ENCODE measurements at regions not wholly inside any gene's neighbourhood (a gene's known extent, or its start where the extent isn't known, plus 50 kb on each side); places are given as distances from the start of the nearest gene placed in this dataset.
"Not testable (repeated sequence)": the region's sequence is repeated elsewhere in the genome, so short reads cannot be mapped to it uniquely, and the experiment has no call there.

GRCh38 chr6:106808758-106809157, 165.8 kb downstream of the CD24 start:
- H3K4me3 ChIP-seq (ENCODE audit: low read length in 2 of 2): no peak overlapping the region
- no peak for DNase-seq (ENCODE audit: low read depth in 6 of 9, low spot score in 9 of 9)
- H3K9me3 ChIP-seq (ENCODE audit: control insufficient read depth in 2 of 2, insufficient read depth in 1 of 2, low read length in 1 of 2): peaks cover 2 to 17% of the 10 kb centered on the region in 2 donors
- H3K4me1 ChIP-seq (ENCODE audit: control insufficient read depth in 2 of 2, insufficient read depth in 2 of 2, low read length in 2 of 2): no peaks in the 10 kb centered on the region
- H3K36me3 ChIP-seq (ENCODE audit: control insufficient read depth in 2 of 2, insufficient read depth in 2 of 2, low read length in 1 of 2): no peaks in the 10 kb centered on the region
- H3K27ac ChIP-seq (ENCODE audit: low read depth in 1 of 2, low read length in 1 of 2): no peak overlapping the region
- H3K27me3 ChIP-seq (ENCODE audit: control insufficient read depth in 2 of 2, insufficient read depth in 1 of 2, low read length in 1 of 2): no peaks in the 10 kb centered on the region

GRCh38 chr6:106807947-106808611, 166.4 kb downstream of the CD24 start:
- no peaks in the 10 kb centered on the region for H3K4me1 ChIP-seq (ENCODE audit: control insufficient read depth in 2 of 2, insufficient read depth in 2 of 2, low read length in 2 of 2)
- H3K36me3 ChIP-seq (ENCODE audit: control insufficient read depth in 2 of 2, insufficient read depth in 2 of 2, low read length in 1 of 2): no peaks in the 10 kb centered on the region
- no peaks in the 10 kb centered on the region for H3K27me3 ChIP-seq (ENCODE audit: control insufficient read depth in 2 of 2, insufficient read depth in 1 of 2, low read length in 1 of 2)
- DNase-seq (ENCODE audit: low read depth in 6 of 9, low spot score in 9 of 9): no peak
- no peak overlapping the region for H3K4me3 ChIP-seq (ENCODE audit: low read length in 2 of 2)
- peaks cover 2 to 17% of the 10 kb centered on the region in 2 donors for H3K9me3 ChIP-seq (ENCODE audit: control insufficient read depth in 2 of 2, insufficient read depth in 1 of 2, low read length in 1 of 2)
- no peak overlapping the region for H3K27ac ChIP-seq (ENCODE audit: low read depth in 1 of 2, low read length in 1 of 2)
- WGBS: 95% methylated on average over 5 of the region's 5 CpGs

DNA sequence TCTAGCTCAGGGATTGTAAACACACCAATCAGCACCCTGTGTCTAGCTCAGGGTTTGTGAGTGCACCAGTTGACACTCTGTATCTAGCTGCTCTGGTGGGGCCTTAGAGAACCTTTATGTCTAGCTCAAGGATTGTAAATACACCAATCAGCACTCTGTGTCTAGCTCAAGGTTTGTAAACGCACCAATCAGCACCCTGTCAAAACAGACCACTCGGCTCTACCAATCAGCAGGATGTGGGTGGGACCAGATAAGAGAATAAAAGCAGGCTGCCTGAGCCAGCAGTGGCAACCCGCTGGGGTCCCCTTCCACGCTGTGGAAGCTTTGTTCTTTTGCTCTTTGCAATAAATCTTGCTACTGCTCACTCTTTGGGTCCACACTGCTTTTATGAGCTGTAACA, 168.3 kb downstream of the CD24 start:
- not testable (repeated sequence) for H3K27me3 ChIP-seq (ENCODE audit: control insufficient read depth in 2 of 2, insufficient read depth in 1 of 2, low read length in 1 of 2); H3K27ac ChIP-seq (ENCODE audit: low read depth in 1 of 2, low read length in 1 of 2); H3K36me3 ChIP-seq (ENCODE audit: control insufficient read depth in 2 of 2, insufficient read depth in 2 of 2, low read length in 1 of 2); H3K4me1 ChIP-seq (ENCODE audit: control insufficient read depth in 2 of 2, insufficient read depth in 2 of 2, low read length in 2 of 2); H3K4me3 ChIP-seq (ENCODE audit: low read length in 2 of 2); DNase-seq (ENCODE audit: low read depth in 6 of 9, low spot score in 9 of 9)
- WGBS: 92% methylated on average over 4 of the region's 4 CpGs
- peaks cover 2 to 17% of the 10 kb centered on the region in 2 donors for H3K9me3 ChIP-seq (ENCODE audit: control insufficient read depth in 2 of 2, insufficient read depth in 1 of 2, low read length in 1 of 2)

DNA sequence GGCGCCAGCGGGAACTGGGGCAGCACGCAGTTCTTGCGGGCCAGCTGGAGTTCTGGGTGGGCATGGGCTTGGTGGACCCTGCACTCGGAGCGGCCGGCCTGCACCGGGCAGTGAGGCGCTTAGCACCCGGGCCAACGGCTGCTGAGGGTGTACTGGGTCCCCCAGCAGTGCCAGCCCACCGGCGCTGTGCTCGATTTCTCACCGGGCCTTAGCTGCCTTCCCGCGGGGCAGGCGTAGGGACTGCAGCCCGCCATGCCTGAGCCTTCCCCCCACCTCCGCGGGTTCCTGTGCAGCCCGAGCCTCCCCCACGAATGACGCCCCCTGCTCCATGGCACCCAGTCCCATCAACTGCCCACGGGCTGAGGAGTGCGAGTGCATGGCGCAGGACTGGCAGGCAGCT, 168.8 kb downstream of the CD24 start:
- H3K4me3 ChIP-seq (ENCODE audit: low read length in 2 of 2): no peak overlapping the region

DNA sequence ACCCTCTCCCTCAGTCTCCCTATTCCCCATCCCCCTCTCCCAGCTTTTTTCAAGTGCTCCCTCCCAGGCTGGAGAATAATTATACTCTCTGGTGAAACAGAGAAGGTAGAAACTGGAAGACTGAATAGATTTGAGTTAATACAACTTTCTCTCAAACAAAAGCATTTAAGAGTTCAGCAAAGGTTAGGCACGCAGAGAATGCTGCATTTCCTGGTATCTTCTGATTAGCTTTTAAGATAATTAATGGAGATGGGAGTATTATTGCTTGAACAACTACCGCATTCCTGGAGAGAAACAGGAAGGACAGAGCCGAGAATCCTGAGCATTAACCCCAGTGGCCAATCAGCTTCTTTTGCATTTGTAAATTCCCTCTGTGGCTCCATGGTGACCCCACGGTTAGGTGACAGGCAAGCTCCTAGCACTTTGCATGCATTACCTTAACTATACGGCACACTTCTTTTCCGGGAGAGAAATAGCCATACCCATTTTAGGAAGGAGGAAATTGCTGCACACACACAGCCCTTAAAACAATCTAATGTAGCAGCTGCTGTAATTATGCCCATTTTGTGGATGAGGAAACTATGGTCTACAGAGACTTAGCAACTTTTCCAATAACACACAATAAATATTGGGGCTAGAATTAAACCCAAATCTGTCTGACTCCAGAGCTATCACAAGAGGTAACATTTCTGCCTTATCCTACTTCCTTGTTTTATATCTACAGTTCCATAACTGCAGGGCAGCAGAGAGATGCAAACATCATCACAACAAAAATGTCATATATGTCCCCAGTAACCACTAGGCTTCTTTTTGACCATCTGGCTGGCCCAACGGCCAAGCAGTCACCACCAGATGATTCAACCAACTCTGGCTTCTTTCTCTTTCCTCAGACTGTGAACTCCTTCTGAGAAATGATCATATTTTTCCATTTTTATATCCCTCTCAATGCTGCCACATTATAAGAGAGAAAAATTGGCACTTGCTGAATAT, 169.9 kb downstream of the CD24 start:
- Histone ChIP-seq H3K4me1 (ENCODE audit: control insufficient read depth in 2 of 2, insufficient read depth in 2 of 2, low read length in 2 of 2) (no peaks in the 10 kb centered on the region), H3K27me3 (ENCODE audit: control insufficient read depth in 2 of 2, insufficient read depth in 1 of 2, low read length in 1 of 2) (no peaks in the 10 kb centered on the region), H3K9me3 (ENCODE audit: control insufficient read depth in 2 of 2, insufficient read depth in 1 of 2, low read length in 1 of 2) (peaks cover 2 to 17% of the 10 kb centered on the region in 2 donors), H3K27ac (ENCODE audit: low read depth in 1 of 2, low read length in 1 of 2) (no peak overlapping the region), H3K36me3 (ENCODE audit: control insufficient read depth in 2 of 2, insufficient read depth in 2 of 2, low read length in 1 of 2) (no peaks in the 10 kb centered on the region), H3K4me3 (ENCODE audit: low read length in 2 of 2) (no peak overlapping the region)
- 62% methylated on average over 7 of the region's 7 CpGs for WGBS
- DNase-seq (ENCODE audit: low read depth in 6 of 9, low spot score in 9 of 9): no peak

More for the DNA sequence above, 168.8 kb downstream of the CD24 start:
- Histone ChIP-seq H3K27me3 (ENCODE audit: control insufficient read depth in 2 of 2, insufficient read depth in 1 of 2, low read length in 1 of 2) (no peaks in the 10 kb centered on the region), H3K27ac (ENCODE audit: low read depth in 1 of 2, low read length in 1 of 2) (no peak overlapping the region), H3K4me1 (ENCODE audit: control insufficient read depth in 2 of 2, insufficient read depth in 2 of 2, low read length in 2 of 2) (no peaks in the 10 kb centered on the region), H3K9me3 (ENCODE audit: control insufficient read depth in 2 of 2, insufficient read depth in 1 of 2, low read length in 1 of 2) (peaks cover 2 to 17% of the 10 kb centered on the region in 2 donors), H3K36me3 (ENCODE audit: control insufficient read depth in 2 of 2, insufficient read depth in 2 of 2, low read length in 1 of 2) (no peaks in the 10 kb centered on the region)
- no peak for DNase-seq (ENCODE audit: low read depth in 6 of 9, low spot score in 9 of 9)
- 95% methylated on average over 27 of the region's 27 CpGs for WGBS

DNA sequence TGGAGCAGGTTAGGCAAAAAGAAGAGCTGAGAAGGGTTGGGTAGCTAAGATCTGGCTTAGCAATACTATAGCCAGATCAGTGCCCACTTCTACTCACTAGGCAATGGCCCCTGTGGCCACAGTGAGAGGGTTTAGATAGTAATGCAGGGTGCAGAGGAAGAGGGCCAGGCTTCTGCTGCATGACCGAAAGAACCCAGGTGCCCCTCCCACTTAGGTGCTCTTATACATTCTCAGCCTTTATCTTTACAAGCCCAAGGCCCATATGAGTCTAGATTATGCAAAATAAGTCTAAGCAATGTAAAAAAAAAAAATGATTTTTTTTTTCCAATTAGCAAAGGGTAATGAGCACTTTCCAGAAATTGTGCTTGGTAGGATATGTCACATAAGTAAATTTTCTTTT, 171.3 kb downstream of the CD24 start:
- Histone ChIP-seq H3K27me3 (ENCODE audit: control insufficient read depth in 2 of 2, insufficient read depth in 1 of 2, low read length in 1 of 2) (no peaks in the 10 kb centered on the region), H3K27ac (ENCODE audit: low read depth in 1 of 2, low read length in 1 of 2) (no peak overlapping the region), H3K4me1 (ENCODE audit: control insufficient read depth in 2 of 2, insufficient read depth in 2 of 2, low read length in 2 of 2) (peaks cover 0 to 4% of the 10 kb centered on the region in 2 donors), H3K9me3 (ENCODE audit: control insufficient read depth in 2 of 2, insufficient read depth in 1 of 2, low read length in 1 of 2) (peaks cover 2 to 7% of the 10 kb centered on the region in 2 donors), H3K36me3 (ENCODE audit: control insufficient read depth in 2 of 2, insufficient read depth in 2 of 2, low read length in 1 of 2) (no peaks in the 10 kb centered on the region), H3K4me3 (ENCODE audit: low read length in 2 of 2) (no peak overlapping the region)
- no peak for DNase-seq (ENCODE audit: low read depth in 6 of 9, low spot score in 9 of 9)
- 95% methylated on average over 1 of the region's 1 CpG for WGBS

DNA sequence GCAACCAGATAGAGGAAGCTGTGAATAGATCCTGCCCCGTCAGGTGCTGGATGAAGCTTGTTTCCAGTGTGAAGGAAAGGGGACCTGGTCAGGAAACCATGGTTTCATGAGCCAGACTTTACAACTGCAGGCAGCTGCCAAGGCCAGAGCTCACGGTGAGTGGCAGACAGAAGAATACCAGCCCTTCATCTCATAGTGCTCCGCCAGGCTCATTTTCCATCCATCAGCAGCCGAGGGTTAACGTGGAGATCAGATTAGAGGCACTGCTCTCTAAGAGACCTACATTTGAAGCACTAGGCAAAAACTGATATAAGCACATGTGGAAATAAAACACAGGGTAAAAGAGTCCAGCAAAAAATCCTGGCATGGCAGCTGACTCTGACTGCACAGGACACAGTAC, 172.4 kb downstream of the CD24 start:
- H3K9me3 ChIP-seq (ENCODE audit: control insufficient read depth in 2 of 2, insufficient read depth in 1 of 2, low read length in 1 of 2): no peaks in the 10 kb centered on the region
- WGBS: 87% methylated on average over 5 of the region's 5 CpGs
- DNase-seq (ENCODE audit: low read depth in 6 of 9, low spot score in 9 of 9): no peak
- no peaks in the 10 kb centered on the region for H3K36me3 ChIP-seq (ENCODE audit: control insufficient read depth in 2 of 2, insufficient read depth in 2 of 2, low read length in 1 of 2)
- no peak overlapping the region for H3K27ac ChIP-seq (ENCODE audit: low read depth in 1 of 2, low read length in 1 of 2)
- H3K4me3 ChIP-seq (ENCODE audit: low read length in 2 of 2): no peak overlapping the region
- peaks cover 0 to 4% of the 10 kb centered on the region in 2 donors for H3K4me1 ChIP-seq (ENCODE audit: control insufficient read depth in 2 of 2, insufficient read depth in 2 of 2, low read length in 2 of 2)
- H3K27me3 ChIP-seq (ENCODE audit: control insufficient read depth in 2 of 2, insufficient read depth in 1 of 2, low read length in 1 of 2): no peaks in the 10 kb centered on the region

DNA sequence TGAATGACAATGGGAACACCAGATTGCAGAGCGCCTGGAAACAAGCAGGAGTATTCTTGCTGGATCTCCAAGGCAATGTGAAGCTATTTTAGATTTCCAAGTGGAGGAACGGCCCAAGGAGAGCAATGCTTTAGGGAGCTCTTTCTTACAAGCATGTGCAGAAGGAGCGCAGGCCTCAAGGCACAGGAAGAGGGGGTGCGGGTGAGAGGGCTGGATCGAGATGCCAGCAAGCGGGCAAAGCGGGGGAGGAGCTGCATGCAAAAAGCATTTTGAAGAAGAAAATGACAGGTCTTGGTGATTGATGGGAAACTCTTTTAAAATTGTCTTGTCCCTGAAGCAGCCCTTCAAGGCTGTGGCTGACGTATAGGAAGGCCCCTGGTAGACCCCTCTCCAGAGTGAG, 171.9 kb downstream of the QRSL1 start:
- no peak for DNase-seq (ENCODE audit: low read depth in 6 of 9, low spot score in 9 of 9)
- H3K9me3 ChIP-seq (ENCODE audit: control insufficient read depth in 2 of 2, insufficient read depth in 1 of 2, low read length in 1 of 2): no peaks in the 10 kb centered on the region
- no peaks in the 10 kb centered on the region for H3K36me3 ChIP-seq (ENCODE audit: control insufficient read depth in 2 of 2, insufficient read depth in 2 of 2, low read length in 1 of 2)
- no peak overlapping the region for H3K4me3 ChIP-seq (ENCODE audit: low read length in 2 of 2)
- H3K27ac ChIP-seq (ENCODE audit: low read depth in 1 of 2, low read length in 1 of 2): no peak overlapping the region
- 95% methylated on average over 8 of the region's 8 CpGs for WGBS
- no peaks in the 10 kb centered on the region for H3K27me3 ChIP-seq (ENCODE audit: control insufficient read depth in 2 of 2, insufficient read depth in 1 of 2, low read length in 1 of 2)
- peaks cover 0 to 4% of the 10 kb centered on the region in 2 donors for H3K4me1 ChIP-seq (ENCODE audit: control insufficient read depth in 2 of 2, insufficient read depth in 2 of 2, low read length in 2 of 2)

GRCh38 chr6:106800379-106800778, 171.0 kb downstream of the QRSL1 start:
- Histone ChIP-seq H3K4me1 (ENCODE audit: control insufficient read depth in 2 of 2, insufficient read depth in 2 of 2, low read length in 2 of 2) (peaks cover 0 to 4% of the 10 kb centered on the region in 2 donors), H3K9me3 (ENCODE audit: control insufficient read depth in 2 of 2, insufficient read depth in 1 of 2, low read length in 1 of 2) (no peaks in the 10 kb centered on the region), H3K27ac (ENCODE audit: low read depth in 1 of 2, low read length in 1 of 2) (no peak overlapping the region), H3K27me3 (ENCODE audit: control insufficient read depth in 2 of 2, insufficient read depth in 1 of 2, low read length in 1 of 2) (peaks cover 0 to 6% of the 10 kb centered on the region in 2 donors), H3K36me3 (ENCODE audit: control insufficient read depth in 2 of 2, insufficient read depth in 2 of 2, low read length in 1 of 2) (no peaks in the 10 kb centered on the region), H3K4me3 (ENCODE audit: low read length in 2 of 2) (no peak overlapping the region)
- no peak for DNase-seq (ENCODE audit: low read depth in 6 of 9, low spot score in 9 of 9)
- WGBS: 89% methylated on average over 5 of the region's 5 CpGs

Data from thymus (tissue), 11 donors.